Epithelial cell of esophagus (primary cell): ENCODE measurements at regions not wholly inside any gene's neighbourhood (a gene's known extent, or its start where the extent isn't known, plus 50 kb on each side); places are given as distances from the start of the nearest gene placed in this dataset.
A peak's percentile ranks its signal among the peaks of the same experiment; 100 is the strongest.

Experiments used
- DNase-seq: peaks from one replicate; pipeline ENCODE4 v3.0.0; 2010; ENCODE audit warnings: low read depth
- H3K4me3 ChIP-seq: 2 replicates; pipeline ENCODE4 v1.5.1; 2011; ENCODE audit warnings: mild to moderate bottlenecking, low read length, control low read depth
- TF ChIP-seq, protein P1 (sequence below): IDR thresholded peaks from 2 replicates; pipeline ENCODE4 v1.5.1; 2011; ENCODE audit warnings: low read depth, mild to moderate bottlenecking, low read length, control low read depth, inconsistent platforms; ENCODE audit not compliant: insufficient read depth; ENCODE audit errors: missing control alignments

GRCh38 chr2:177114712-177115111, 97.9 kb upstream of the HNRNPA3 start:
- TF ChIP-seq, protein P1, sequence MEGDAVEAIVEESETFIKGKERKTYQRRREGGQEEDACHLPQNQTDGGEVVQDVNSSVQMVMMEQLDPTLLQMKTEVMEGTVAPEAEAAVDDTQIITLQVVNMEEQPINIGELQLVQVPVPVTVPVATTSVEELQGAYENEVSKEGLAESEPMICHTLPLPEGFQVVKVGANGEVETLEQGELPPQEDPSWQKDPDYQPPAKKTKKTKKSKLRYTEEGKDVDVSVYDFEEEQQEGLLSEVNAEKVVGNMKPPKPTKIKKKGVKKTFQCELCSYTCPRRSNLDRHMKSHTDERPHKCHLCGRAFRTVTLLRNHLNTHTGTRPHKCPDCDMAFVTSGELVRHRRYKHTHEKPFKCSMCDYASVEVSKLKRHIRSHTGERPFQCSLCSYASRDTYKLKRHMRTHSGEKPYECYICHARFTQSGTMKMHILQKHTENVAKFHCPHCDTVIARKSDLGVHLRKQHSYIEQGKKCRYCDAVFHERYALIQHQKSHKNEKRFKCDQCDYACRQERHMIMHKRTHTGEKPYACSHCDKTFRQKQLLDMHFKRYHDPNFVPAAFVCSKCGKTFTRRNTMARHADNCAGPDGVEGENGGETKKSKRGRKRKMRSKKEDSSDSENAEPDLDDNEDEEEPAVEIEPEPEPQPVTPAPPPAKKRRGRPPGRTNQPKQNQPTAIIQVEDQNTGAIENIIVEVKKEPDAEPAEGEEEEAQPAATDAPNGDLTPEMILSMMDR: no peak
- DNase-seq: no peak
- no peak overlapping the region for H3K4me3 ChIP-seq

DNA sequence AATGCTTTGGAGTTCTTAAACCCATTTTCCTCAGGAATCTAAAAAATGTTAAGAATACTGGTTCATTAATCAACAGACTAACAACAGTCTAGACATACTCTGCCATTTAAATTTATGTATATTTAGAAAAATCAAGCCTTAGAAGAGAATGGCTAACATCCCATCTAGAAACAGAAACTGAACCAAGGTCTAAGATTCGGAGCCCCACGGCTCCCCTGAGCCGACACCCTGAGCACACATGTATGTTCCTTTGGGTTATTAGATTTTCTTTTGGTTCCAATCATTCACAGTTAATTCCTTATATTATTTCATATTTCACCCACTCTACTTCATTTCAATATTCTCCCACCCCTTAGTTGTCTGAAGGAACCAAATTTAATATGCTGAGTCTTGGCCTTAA, 94.8 kb upstream of the HNRNPA3 start:
- no peak for DNase-seq
- no peak overlapping the region for H3K4me3 ChIP-seq
- TF ChIP-seq, protein P1: no peak

DNA sequence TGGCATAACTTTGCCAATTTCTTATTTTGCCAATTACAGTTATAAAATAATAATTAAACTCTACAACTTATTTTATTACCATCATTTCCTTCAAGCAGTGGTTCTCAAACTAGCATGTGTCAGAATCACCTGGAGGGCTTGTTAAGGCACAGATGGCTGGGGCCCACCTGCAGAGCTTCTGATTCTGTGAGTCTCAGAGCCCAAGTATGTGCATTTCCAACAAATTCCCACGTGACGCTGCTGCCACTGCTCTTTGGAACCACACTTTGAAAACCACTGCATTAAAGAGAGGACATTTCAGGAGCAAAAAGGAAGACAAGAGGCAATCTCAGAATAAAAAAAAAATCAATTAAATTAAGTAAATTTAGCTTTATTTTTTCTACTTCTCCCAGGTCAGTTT, 94.0 kb upstream of the HNRNPA3 start:
- TF ChIP-seq, protein P1: no peak
- peak; percentile 14 for DNase-seq
- H3K4me3 ChIP-seq: no peak overlapping the region

DNA sequence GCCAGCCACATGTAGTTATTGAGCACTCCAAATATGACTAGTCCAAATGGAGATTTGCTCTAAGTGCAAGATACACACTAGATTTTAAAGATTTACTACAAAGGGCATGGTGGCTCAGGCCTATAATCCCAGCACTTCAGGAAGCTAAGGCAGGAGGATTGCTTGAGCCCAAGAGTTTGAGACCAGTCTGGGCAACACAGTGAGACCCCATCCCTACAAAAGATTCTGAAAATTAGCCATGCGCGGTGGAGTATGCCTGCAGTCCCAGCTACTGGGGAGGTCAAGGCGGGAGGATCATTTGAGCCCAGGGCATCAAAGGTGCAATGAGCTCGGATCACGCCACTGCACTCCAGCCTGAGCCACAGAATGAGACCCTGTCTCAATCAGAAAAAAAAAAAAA, 93.5 kb upstream of the HNRNPA3 start:
- H3K4me3 ChIP-seq: no peak overlapping the region
- DNase-seq: no peak
- TF ChIP-seq, protein P1: no peak

GRCh38 chr2:177123048-177123447, 89.5 kb upstream of the HNRNPA3 start:
- TF ChIP-seq, protein P1: no peak
- H3K4me3 ChIP-seq: no peak overlapping the region
- DNase-seq: no peak

DNA sequence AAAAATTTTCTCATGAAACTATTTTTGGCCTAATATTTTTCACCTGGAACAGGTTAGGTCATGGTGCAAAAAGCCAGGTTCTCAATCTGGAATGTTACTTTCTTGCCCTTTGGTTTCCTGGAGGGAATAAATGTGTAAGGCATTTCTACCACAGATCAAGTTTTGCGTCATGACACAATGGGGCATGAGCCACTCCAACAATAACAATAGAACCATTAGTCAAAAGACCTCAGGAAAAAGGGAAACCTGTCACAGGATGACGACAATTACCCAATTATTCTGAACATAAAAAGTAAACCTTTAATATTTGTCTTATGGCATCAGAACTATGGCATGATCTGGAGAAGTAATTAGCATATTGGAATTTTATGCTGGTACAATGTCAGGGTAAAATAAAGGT, 88.2 kb upstream of the HNRNPA3 start:
- TF ChIP-seq, protein P1: no peak
- no peak overlapping the region for H3K4me3 ChIP-seq
- peak; percentile 16 for DNase-seq

DNA sequence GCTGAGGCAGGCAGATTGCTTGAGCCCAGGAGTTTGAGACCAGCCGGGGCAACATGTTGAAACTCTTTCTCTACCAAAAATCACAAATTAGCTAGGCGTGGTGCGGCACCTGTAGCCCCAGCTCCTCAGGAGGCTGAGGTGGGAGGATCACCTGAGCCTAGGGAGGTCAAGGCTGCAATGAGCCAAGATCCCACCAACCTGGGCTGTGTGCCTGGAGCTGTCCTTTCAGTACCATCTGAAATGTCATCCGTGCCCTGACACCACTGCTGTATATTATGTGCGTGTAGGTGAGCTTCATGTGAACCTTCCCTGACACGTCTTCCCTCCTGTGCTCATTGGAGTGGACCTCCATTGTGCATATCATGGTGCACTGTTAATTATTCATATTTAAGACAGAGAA, 84.8 kb upstream of the HNRNPA3 start:
- H3K4me3 ChIP-seq: no peak overlapping the region
- no peak for DNase-seq
- TF ChIP-seq, protein P1: no peak
